22Rv1 (cell line): ENCODE measurements at regions not wholly inside any gene's neighbourhood (a gene's known extent, or its start where the extent isn't known, plus 50 kb on each side); places are given as distances from the start of the nearest gene placed in this dataset.

ENCODE experiments used
- H3K27ac ChIP-seq: fragments of 450-650 bp; 2 replicates; pipeline ENCODE4 v1.5.1; 2017
- ZFX ChIP-seq: fragments of 450-650 bp; IDR thresholded peaks from 2 replicates; pipeline ENCODE4 v1.6.1; 2017; ENCODE audit warnings: antibody characterized with exemption, borderline replicate concordance
- TF ChIP-seq, protein P1 (sequence below): fragments of 450-650 bp; IDR thresholded peaks from 2 replicates; pipeline ENCODE4 v1.5.1; 2017; ENCODE audit warnings: mild to moderate bottlenecking

DNA sequence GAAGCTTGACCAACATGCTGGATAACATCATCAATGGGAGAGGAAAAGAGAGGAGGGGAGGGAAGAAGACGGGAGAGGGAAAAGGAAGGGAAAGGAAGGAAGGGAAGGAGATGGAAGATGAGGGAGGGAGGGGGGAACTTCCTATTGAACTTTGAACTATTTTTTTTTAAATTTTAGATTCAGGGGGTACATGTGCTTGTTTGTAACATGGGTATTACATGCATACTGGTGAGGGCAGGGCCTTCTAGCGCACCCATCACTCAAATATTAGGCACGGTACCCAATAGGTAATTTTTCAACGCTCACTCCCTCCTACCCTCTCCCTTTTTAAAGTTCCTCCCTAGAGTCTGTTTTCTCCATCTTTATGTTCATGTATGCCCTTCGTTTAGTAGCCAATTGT is 383.2 kb upstream of the XYLT1 start:
- H3K27ac ChIP-seq, result no peak overlapping the region
- TF ChIP-seq, protein P1, sequence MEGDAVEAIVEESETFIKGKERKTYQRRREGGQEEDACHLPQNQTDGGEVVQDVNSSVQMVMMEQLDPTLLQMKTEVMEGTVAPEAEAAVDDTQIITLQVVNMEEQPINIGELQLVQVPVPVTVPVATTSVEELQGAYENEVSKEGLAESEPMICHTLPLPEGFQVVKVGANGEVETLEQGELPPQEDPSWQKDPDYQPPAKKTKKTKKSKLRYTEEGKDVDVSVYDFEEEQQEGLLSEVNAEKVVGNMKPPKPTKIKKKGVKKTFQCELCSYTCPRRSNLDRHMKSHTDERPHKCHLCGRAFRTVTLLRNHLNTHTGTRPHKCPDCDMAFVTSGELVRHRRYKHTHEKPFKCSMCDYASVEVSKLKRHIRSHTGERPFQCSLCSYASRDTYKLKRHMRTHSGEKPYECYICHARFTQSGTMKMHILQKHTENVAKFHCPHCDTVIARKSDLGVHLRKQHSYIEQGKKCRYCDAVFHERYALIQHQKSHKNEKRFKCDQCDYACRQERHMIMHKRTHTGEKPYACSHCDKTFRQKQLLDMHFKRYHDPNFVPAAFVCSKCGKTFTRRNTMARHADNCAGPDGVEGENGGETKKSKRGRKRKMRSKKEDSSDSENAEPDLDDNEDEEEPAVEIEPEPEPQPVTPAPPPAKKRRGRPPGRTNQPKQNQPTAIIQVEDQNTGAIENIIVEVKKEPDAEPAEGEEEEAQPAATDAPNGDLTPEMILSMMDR, result no peak
- no peak for TF ChIP-seq ZFX

- no peak overlapping the region for H3K27ac ChIP-seq
- TF ChIP-seq ZFX, result no peak
- TF ChIP-seq, protein P1, result no peak
Observed at GRCh38 chr16:17852977-17853702, 382.4 kb upstream of the XYLT1 start.

GRCh38 chr16:17850581-17851250 is 380.0 kb upstream of the XYLT1 start:
- TF ChIP-seq, protein P1, result no peak
- TF ChIP-seq ZFX, result no peak
- no peak overlapping the region for H3K27ac ChIP-seq

GRCh38 chr16:17847234-17847795 is 376.6 kb upstream of the XYLT1 start:
- TF ChIP-seq, protein P1, result no peak
- TF ChIP-seq ZFX, result no peak

DNA sequence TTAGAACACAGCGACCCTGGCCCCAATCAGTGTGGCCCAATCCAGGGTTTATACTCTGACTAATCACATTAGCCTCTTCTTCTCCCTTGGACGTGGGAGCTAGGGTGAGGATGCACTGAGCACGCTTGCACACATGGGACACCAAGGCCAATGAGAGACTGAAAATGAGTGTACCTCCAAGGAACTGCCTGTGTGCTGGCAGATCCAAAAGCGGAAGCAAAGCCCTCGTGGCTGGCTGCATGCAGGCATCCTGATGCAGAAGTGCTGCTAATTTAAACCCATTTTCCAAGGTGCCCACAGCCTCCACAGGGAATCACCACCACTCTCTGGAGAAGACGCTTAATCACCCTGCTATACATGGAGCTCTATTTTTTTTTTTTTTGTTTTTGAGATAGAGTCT is 375.3 kb upstream of the XYLT1 start:
- no peak for TF ChIP-seq ZFX
- TF ChIP-seq, protein P1, result no peak
- no peak overlapping the region for H3K27ac ChIP-seq

More at GRCh38 chr16:17847234-17847795, 376.6 kb upstream of the XYLT1 start:
- no peak overlapping the region for H3K27ac ChIP-seq

DNA sequence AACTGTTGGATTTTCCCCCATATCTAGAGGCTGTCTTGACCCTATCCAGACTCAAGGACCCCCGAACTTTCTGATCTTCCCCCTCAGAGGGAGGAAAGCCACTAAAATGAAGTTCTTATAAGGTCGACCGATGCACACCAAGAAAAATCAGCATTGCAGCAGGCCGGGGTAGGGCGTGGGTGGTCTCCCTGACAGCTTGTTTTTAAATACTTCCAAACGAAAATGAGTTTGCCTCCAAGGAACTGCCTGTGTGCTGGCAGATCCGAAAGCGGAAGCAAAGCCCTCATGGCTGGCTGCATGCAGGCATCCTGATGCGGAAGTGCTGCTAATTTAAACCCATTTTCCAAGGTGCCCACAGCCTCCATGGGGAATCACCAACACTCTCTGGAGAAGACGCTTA is 374.3 kb upstream of the XYLT1 start:
- no peak overlapping the region for H3K27ac ChIP-seq
- no peak for TF ChIP-seq ZFX
- TF ChIP-seq, protein P1, result no peak

GRCh38 chr16:17843905-17844304 is 373.1 kb upstream of the XYLT1 start:
- H3K27ac ChIP-seq, result no peak overlapping the region
- no peak for TF ChIP-seq ZFX
- TF ChIP-seq, protein P1, result no peak
